ENCODE measurements at regions not wholly inside any gene's neighbourhood (a gene's known extent, or its start where the extent isn't known, plus 50 kb on each side); places are given as distances from the start of the nearest gene placed in this dataset.

- DNase-seq, result no peak
These were observed 399.0 kb upstream of the MEF2C start for GRCh38 chr5:89281766-89282553.

GRCh38 chr5:89281211-89281610 lies 398.2 kb upstream of the MEF2C start:
- no peak for DNase-seq

- DNase-seq, result no peak
These were observed 397.4 kb upstream of the MEF2C start for GRCh38 chr5:89280103-89281037.

- no peak for DNase-seq
These were observed 396.5 kb upstream of the MEF2C start for GRCh38 chr5:89279391-89280036.

- DNase-seq, result no peak
These were observed 394.8 kb upstream of the MEF2C start for GRCh38 chr5:89277816-89278215.

- no peak for DNase-seq
These were observed 393.8 kb upstream of the MEF2C start for GRCh38 chr5:89276566-89277305.

GRCh38 chr5:89275066-89275855 lies 392.3 kb upstream of the MEF2C start:
- no peak for DNase-seq

- no peak for DNase-seq
These were observed 390.3 kb upstream of the MEF2C start for GRCh38 chr5:89273289-89273688.

- DNase-seq, result no peak
These were observed 387.9 kb upstream of the MEF2C start for GRCh38 chr5:89270901-89271300.

- no peak for DNase-seq
These were observed 386.7 kb upstream of the MEF2C start for GRCh38 chr5:89269721-89270120.

- DNase-seq, result no peak
These were observed 385.5 kb upstream of the MEF2C start for GRCh38 chr5:89268460-89268859.

- DNase-seq, result no peak
These were observed 384.8 kb upstream of the MEF2C start for GRCh38 chr5:89267788-89268187.

GRCh38 chr5:89265511-89266179 lies 382.7 kb upstream of the MEF2C start:
- DNase-seq, result no peak

- DNase-seq, result no peak
These were observed 380.9 kb upstream of the MEF2C start for GRCh38 chr5:89263846-89264245.

- DNase-seq, result no peak
These were observed 379.0 kb upstream of the MEF2C start for GRCh38 chr5:89262030-89262429.

GRCh38 chr5:89260254-89260653 lies 377.3 kb upstream of the MEF2C start:
- DNase-seq, result no peak

GRCh38 chr5:89255845-89256463 lies 373.0 kb upstream of the MEF2C start:
- no peak for DNase-seq

GRCh38 chr5:89253666-89254352 lies 370.8 kb upstream of the MEF2C start:
- no peak for DNase-seq

- no peak for DNase-seq
These were observed 363.9 kb upstream of the MEF2C start for GRCh38 chr5:89246864-89247263.

- DNase-seq, result no peak
These were observed 363.3 kb upstream of the MEF2C start for GRCh38 chr5:89246252-89246651.

Measured in central memory CD4-positive, alpha-beta T cell (primary cell).